SW 1271 (cell line): ENCODE measurements at regions not wholly inside any gene's neighbourhood (a gene's known extent, or its start where the extent isn't known, plus 50 kb on each side); places are given as distances from the start of the nearest gene placed in this dataset.

Source experiments
- DNase-seq, 2 experiments: peaks; one replicate each; lab custom pipeline; 2025; lab: John Stamatoyannopoulos, UW

DNA sequence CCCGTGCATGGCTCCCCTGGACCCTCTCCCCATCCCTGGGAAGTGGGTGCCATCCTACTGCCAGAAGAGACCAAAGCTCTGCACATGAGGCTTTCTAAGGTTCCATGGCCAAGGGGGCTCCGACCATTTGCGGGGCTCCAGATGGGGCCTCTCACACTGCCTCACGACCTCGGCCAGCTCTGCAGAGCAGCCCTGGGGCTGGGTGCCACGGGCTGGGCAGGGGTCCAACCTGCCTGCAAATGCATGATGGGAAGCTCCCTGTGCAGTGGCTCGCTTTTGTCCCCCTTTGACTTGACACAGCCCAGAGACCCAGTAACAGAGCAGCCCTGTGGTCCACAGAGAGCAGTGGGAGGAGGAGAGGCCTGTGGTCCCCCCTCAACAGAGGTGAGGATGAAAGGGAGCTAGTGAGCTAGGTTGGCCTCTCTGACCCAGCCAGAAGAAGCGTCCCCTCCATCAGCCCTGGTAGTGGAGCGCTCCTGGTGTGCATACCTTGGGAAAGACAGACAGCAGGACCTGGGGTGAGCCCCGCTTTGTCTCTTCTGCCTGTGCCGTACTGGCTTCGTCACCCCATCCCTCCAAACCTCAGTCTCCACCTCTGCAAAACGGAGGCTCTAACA lies 174.1 kb downstream of the DDX1 start:
- DNase-seq = no peak

DNA sequence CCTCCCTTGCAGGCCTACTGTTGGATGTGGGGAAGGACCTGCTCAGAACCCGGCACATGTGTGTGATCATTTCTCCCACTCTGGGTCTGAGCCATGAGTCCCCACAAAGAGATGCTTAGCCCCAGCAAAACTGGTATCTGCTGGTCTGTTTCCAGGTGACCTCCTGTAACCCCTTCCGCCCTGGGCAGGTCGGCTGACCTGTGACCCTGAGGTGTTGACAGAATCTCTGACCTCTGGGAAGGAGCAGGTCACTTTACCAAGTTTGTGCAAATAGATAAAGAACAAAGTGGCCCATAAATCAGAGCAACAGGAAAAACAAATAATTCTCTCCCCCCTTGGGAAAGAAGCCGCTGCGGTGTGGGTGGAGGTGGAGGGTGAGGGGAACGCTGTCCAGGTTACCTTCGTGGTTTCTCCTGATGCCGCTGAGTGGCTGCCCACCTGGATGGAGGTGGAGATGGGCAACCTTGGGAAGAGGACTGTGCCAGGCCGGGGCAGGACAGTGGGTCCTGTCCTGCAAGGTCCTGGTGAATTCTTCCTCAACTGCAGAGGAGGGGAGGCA lies 174.0 kb upstream of the MYCN start:
- no peak for DNase-seq

DNA sequence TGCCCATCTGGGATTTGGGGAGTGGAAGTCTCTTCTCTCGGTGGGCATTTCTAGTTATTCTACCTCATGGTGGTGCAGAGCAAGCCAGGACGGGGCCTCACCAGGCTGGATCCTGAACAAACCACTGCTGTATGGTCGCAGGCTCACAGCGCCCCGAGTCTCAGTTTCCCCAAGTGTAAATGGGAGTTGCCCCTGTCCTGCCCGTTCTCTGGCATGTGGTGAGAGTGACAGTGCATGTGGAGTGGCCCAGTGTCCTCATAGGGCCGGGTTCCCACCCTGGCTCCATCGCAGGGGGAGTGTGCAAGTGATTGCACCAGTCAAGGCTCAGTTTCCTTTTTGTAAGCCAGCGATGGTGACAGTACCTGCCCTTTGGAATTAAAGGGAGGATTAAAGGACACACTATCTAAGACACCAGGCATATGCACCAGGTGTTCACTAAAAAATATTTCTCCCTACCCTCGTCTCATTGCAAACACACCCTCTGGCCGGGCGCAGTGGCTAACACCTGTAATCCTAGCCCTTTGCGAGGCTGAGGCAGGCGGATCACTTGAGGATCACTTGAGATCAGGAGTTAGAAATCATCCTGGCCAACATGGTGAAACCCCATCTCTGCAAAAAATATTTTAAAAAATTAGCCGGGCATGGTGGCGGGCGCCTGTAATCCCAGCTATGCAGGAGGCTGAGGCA lies 173.3 kb upstream of the MYCN start:
- DNase-seq = no peak

DNA sequence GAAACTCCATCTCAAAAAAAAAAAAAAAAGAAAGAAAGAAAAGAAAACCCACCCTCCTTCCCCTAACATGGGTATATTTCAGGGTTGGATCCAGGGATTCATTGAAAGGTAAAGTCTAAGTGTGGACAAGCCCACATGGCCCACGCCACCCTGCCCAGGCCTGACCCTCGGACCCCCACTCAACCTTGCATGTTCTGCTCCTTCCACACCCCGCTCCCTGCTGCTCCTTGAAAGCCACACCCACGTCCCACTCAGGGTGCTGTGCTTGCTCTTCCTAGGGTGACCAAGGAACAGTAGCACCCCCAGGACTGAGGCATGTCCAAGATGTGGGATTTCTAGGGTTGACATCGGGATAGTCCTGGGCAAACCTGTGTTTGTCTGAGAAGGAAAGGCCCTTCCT lies 172.7 kb upstream of the MYCN start:
- no peak for DNase-seq

DNA sequence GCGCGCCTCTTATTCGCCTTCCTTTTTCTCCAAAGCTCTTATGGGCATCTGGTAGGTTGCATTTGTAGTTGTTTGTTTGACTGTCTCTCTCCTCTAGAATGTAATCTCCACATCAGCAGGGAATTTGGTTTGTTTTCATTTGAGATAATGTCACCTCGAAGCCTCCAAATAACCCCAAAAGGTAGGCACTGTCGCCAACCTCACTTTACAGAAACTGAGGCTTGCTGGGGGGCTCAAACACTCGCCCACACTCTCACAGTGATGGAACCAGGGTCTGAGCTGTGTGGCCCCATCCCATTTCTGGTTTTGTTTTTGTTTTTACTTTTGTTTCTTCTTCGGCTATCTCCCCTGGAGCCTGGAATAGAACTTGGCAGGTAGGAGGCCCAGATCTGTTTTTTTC lies 172.2 kb upstream of the MYCN start:
- DNase-seq = no peak

DNA sequence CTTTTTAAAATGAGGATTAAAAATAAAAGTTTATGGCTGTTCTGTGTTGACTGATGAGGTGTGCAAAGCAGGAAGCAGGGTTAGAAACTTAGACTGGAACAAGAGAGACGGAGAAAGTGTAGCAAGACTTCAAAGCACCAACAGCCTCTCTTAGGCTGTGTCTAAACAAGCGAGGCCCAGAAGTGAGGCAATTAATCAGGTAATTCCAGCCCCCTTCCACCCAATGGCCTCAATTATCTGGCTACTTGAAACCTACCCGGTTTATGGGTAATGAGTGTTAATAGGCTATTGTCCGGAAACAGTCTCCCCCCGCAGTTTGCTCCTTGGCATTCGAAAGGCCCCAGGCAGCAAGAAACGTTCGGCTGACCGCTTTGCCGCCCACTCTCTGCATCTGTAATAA lies 171.7 kb upstream of the MYCN start:
- DNase-seq = no peak

DNA sequence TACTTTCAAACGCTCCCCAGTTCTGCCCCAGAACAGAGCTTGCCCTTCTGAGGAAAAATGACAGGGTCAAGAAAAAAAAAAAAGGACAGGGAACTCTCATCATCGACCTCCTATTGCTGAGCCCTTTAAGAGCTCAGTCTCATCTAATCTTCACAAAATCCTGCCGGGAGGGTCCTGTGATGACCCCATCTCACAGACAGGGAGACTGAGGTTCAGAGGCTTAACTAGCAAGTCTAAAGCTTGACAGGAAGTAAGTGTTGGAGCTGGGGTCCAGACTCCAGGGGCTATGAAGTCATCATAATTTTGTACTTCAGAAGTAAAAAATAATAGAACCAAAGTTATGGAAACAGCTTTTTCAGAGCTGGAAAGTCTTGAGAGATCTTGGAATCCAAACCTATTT lies 171.1 kb upstream of the MYCN start:
- no peak for DNase-seq

DNA sequence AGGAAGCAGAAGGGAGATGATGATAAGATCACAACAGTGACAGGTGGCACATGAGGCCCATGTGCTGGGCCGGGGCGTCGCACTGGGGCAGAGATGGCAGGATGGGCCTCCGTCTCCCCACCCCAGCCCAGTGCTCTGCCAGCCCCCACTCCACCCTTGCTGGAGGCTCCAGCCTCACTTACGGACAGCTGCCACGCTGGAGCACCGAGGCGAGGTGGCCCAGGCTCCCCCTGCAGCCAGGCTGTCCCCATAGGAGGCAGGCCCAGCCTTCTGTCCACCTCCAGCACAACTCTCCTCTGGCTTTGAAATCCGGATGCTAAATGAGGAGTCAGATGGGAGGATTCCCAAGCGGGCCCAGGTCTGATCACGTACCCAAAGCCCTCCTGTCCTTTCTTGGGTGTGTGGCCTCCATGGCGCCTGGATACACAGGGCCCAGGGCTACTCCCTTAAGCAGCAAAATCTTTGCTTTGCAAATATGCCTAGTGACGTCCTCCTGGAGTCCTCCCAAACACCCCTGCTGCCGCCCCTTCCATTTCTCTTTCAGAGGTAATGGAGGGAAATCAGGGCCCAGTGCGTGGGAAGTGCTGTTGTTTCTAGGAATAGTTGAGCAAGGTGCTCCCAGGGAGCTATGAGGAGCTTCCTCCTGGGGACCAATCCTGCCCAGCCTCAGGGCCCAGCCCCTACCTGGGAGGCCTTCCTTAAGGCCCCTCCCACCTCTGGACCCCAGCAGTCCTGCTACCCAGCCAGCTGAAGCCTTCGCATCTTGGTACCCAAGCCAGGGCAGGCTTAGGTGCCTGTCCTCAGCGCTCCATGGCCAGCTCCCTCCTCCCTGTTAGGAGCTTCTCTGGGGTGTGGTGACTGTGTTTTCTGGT lies 170.4 kb upstream of the MYCN start:
- no peak for DNase-seq

DNA sequence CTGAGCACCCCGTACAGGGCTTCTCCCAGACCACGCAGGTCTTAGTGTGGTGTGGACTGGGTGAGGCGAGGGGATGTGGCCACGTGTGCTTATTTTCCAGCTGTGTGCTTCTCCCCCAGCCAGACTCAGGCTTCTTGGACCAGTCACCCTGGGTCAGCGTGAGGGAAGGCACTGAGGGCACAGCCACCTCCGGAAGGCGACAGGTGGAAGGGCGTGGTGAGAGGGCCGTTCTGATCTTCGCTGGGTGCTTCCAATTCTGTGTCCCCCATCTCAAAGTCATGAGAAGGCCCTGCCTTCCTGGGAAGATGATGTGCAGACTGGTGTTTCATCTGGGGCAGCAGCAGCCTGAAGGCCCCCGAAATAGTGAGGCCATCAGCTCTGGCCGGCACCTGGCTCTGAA lies 169.7 kb upstream of the MYCN start:
- no peak for DNase-seq

DNA sequence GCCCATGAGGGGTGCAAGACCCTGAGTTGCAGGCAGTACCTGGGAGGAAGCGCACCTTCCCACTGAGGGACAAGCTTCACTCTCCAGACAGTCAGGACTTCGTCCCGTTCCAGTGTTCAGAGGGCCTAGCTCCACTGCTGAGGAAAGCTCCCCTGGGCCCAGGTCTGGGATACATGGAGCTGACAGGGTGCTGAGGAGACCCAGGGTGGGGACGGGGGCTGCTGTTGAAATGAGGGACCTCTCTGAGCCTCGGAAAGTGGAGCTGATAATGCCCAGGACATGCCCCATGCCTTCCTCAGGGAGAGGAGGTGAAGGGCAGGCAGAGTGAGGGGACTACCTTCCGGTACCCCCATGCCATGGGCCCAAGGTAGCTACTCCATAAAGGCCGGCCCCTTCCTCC lies 169.2 kb upstream of the MYCN start:
- DNase-seq = no peak

DNA sequence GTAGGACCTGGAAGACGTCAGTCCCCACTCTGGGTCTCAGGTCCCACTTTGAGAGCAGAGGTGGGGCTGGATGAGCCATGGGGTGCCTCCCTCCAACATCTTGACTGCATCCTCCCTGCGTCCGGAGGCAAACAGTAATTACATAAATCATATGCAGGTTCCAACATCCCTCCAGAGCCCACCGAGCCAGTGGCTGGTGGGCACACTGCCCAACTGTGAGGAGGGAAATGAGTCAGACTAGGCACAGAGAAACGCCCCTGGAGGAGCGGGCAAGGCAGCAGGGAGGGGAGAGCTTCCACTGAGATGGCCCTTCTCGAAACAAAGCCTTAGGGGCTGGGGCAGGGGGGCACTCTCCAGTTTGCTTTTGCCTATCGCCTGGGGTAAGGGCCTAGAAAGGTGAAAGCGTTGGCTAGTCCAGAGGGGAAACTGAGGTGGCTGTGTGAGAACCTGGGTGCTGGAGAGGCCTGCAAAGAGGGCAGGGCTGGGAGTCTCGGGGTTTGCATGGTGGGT lies 168.2 kb upstream of the MYCN start:
- DNase-seq = no peak

DNA sequence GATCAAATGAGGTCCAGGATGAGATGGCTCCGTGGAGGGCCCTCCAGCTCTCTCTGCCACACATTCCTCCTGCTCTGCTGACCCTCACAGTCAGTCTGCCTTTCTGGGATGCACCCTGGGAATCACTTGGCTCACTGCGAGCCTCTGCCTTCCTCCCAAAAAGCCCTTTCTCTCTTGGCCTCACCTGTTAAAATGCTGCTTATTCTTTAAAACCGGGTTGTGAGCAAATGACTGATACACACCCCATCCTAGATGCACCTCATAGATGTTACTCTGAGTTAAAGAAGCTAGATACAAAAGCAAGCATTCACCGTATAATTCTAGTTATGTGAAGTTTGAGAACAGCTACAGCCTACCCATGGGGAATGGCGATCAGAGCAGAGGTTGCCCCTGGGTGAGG lies 167.7 kb upstream of the MYCN start:
- DNase-seq = no peak

DNA sequence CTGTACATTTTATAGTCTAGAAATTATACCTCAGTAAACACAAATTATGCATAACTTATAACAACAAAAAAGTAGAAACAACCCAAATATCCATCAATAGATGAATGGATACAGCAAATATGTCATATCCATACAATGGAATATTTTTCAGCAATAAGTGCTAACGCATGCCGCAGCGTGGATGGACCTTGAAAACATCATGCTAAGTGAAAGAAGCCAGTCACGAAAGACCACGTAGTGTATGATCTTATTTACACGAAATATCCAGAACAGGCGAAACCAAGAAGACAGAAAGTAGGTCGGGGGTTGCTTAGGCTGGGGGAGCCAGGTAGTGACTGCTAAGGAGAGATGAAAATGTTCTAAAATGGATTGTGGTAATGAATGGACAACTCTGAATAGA lies 167.1 kb upstream of the MYCN start:
- no peak for DNase-seq

DNA sequence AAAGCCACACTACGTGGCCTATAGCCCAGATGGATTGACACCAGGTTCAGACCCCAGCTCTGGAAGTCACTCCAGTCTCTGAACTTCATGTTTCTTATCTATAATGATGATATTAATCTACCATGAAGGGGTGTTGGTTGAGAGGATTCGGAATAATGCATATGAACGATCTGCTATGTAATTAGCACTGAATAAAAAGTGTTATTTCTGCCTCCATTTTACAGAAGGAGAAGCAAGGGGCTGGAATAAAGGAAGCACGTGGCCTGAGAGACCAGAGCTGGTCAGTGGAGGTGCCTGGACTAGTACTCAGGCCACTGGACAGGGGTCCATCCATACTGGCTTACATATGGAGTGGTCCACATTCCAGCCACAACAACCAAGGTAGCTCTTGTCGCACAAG lies 166.5 kb upstream of the MYCN start:
- no peak for DNase-seq

DNA sequence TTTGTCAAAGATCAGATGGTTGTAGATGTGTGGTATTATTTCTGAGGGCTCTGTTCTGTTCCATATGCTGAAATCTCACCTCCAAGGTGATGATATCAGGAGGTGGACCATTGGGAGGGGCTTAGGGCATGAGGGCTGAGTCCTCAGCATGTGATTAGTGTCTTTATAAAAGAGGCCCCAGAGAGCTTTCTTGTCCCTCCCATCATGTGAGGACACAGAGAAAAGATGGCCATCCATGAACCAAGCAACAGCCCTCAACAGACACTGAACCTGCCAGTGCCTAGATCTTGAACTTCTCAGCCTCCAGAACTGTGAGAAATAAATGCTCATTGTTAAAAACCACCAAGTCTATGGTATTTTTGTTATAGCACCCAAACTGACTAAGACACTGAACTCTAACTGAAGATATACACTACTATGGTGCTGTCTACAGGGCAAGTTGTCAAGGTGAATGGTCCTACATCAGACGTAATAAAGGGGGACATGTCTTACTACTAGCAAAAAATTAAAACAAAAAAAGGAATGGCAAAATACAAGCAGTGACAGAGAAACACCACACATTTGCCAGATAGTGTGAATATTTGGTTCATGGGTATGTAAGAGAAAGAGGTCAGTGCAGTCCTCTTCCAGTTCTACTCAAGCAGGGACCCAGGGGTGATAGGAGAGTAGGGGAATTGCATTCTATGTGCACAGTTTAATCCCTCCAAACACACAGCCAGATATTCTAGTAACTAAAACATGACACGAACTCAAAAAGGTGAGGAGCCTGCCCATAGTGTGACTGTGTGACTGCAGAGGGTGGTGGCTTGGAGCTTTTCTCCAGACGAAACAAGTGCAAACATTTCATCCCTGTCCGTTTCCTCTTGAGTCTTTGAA lies 164.4 kb upstream of the MYCN start:
- DNase-seq = no peak

DNA sequence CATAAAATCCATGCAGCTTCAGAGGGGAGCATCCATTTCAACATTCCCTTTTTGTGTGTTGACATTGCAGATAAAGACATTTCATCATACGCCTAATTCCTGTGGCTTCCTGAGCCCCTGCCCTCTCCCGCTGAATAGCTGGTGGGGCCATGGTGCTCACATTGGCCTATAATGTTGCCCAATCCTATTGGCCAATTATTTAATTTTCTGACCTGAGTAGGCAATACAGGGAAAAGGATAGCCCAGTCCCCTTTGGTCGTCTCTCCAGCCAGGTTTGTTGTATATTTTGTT lies 163.8 kb upstream of the MYCN start:
- no peak for DNase-seq

DNA sequence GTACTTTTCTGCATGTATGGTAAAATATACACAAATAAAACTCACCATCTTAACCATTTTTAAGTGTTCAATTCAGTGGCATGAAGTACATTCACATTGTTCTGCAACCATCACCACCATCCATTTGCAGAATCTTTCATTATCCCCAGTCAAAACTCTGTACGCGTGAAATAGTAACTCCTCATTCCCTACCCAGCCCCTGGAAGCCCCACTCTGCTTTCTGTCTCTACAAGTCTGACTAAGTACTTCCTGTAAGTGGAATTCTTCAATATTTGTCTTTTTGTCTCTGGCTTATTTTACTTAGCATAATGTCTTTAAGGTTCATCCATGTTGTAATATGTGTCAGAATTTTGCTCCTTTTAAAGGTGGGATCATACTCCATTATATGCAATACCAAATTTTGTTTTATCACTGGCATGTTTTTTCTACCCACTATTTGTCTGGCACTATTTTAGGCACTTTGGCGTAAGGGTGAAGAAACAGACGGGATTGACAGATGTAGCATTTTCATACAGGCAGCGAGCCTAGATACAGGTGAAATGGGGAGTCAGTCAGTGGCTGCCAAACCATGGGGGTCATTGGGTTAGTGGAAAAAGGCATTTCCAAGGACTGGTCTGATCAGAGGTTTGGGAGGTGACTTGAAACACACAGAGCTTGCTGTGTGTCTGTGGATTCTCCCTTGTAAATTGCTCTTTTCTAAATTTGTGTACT lies 163.2 kb upstream of the MYCN start:
- DNase-seq = no peak

DNA sequence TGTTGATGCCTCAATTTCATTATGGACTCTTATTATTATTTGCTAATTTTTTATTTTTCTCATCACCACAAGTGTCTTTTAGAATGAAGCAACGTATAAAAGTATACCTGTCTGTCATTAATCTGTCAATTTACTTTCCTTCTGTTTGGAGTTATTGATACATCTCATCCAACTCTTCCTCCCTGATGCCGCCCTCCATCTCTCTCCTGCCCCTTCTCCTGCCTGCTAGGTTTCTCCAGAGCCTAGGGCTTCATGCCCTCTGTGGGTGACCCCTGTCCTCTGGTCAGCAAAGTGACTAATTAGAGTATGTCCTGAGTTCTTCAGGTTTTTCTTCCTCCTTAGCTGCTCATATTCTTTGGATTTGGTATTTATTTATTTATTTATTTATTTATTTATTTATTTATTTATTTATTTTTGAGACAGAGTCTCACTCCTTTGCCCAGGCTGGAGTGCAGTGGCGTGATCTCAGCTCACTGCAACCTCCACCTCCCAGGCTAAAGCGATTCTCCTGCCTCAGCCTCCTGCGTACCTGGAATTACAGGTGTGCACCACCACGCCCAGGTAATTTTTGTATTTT lies 162.5 kb upstream of the MYCN start:
- no peak for DNase-seq

DNA sequence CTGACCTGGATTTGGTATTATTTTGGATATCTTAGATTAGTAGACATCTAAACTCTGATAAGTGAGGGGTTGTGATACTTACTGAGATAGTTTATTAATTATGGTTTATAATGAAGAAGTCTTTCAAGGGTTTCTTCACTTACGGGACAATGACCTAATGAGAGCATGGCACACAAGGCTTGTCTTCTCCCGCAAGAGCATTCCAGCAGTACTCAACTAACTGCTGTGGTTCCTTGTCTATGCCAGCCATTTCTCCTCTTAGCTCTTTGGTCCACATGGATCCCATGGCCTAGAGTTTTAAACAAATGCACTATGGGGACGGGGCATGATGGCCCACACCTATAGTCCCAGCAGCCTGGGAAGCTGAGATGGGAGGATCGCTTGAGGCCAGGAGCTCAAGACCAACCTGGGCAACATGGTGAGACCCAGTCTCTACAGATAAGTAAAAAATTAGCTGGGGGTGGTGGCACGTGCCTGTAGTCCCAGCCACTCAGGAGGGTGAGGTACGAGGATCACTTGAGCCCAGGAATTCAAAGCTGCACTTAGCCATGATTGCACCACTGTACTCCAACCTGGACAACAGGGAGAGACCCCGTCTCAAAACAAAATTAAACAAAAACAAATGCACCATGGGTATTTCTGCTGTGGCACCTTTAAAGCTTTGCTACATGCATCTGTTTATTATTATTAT lies 161.7 kb upstream of the MYCN start:
- no peak for DNase-seq

DNA sequence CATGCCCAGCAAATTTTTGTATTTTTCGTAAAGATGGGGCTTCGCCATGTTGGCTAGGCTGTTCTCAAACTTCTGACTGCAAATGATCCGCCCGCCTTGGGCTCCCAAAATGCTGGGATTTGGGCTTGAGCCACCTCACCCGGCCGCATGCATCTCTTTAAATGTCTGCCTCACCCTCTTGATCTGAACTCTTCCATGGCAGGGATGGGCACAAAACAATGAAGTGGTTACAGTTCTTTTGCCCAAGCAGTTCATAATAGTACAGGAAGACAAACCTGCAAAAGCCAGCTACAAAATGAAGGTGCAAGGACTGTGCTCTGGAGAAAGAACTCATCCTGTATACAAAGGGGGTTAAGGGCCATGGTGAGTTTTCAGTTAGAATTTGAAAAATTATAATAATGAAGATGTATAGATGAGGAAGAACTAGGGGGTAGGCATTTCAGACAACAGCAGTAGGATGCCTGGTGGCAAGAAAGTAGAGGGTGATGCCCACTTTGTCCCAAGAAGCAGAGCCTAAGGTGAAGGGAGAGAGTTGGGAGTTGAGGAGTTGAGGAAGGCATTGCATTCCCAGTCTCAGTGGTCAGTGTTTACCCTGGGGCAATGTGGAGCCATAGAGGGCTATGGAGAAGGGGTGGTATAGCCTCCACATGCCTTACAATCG lies 160.8 kb upstream of the MYCN start:
- DNase-seq = no peak
